ENCODE measurements at regions not wholly inside any gene's neighbourhood (a gene's known extent, or its start where the extent isn't known, plus 50 kb on each side); places are given as distances from the start of the nearest gene placed in this dataset.

DNA sequence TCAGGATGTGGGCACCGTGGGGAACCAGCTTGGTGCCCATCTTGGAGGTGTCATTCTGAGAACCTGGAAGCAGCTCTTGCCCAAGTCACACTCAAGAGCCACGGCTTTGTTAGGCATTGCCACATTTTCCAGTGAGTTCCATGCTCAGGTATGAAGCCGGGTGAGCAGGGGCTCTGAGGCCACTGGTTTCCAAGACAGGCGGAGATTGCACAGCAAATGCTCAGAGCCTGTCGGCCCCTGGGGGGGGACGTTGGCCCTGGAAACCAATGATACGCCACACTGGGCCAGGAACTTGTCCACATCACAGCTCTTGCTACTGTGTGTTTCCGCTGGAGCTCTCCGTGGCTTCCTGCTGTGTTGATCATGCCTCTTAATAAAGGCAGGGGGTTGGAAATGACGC lies 52.5 kb upstream of the SALL3 start:
- H3K4me3 ChIP-seq, result no peak overlapping the region
- WGBS, 5 donors, result 62 to 69% (median 67%) methylated on average over 10 of the region's 10 CpGs
- DNase-seq, result no peak
- TF ChIP-seq POLR2A (IDR thresholded peaks at IDR 0.05), result no peak
- no peak for TF ChIP-seq CTCF (IDR thresholded peaks at IDR 0.05 in 8 of 11, conservative IDR thresholded peaks at IDR 0.05 in 3 of 11)
- no peak for TF ChIP-seq POLR2AphosphoS5 (IDR thresholded peaks at IDR 0.05)
- H3K9me3 ChIP-seq, result no peaks in the 10 kb centered on the region
- no peak overlapping the region for H3K27ac ChIP-seq
- H3K4me1 ChIP-seq, result no peaks in the 10 kb centered on the region
- no peaks in the 10 kb centered on the region for H3K27me3 ChIP-seq (replicated peaks in 1 of 7)
- no peaks in the 10 kb centered on the region for H3K36me3 ChIP-seq
- intact Hi-C loops (cut with DNase I; ENCODE audit: low total_unique reads), result no loop called here

- H3K9me3 ChIP-seq, result no peaks in the 10 kb centered on the region
- H3K4me3 ChIP-seq, result no peak overlapping the region
- intact Hi-C loops (cut with DNase I; ENCODE audit: low total_unique reads), result no loop called here
- WGBS, 5 donors, result 87 to 92% (median 88%) methylated on average over 11 of the region's 11 CpGs
- no peaks in the 10 kb centered on the region for H3K4me1 ChIP-seq
- TF ChIP-seq POLR2A (IDR thresholded peaks at IDR 0.05), result no peak
- TF ChIP-seq POLR2AphosphoS5 (IDR thresholded peaks at IDR 0.05), result no peak
- no peak for TF ChIP-seq CTCF (IDR thresholded peaks at IDR 0.05 in 8 of 11, conservative IDR thresholded peaks at IDR 0.05 in 3 of 11)
- DNase-seq, result no peak
- H3K27ac ChIP-seq, result no peak overlapping the region
- no peaks in the 10 kb centered on the region for H3K27me3 ChIP-seq (replicated peaks in 1 of 7)
- H3K36me3 ChIP-seq, result no peaks in the 10 kb centered on the region
These were observed 52.0 kb upstream of the SALL3 start for GRCh38 chr18:78927616-78928015.

DNA sequence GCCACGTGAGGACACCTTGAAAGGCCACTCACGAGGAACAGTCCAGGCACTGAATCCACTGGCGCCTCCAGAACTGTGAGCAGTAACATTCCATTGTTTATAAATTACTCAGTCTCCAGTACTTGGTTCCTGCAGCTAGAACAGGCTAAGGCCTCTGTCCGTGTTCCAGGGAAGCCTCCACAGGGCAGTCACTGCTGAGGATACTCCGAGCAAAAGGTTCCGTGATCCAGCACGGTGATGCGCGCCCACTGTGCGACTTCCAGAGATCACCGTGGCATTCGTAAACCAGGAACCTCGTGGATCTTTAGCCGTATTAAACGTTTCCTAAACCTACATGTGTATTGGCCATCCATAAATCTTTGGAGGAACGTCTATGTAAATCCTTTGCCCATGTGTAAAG lies 51.5 kb upstream of the SALL3 start:
- no peak for DNase-seq
- no peaks in the 10 kb centered on the region for H3K9me3 ChIP-seq
- no peak overlapping the region for H3K4me3 ChIP-seq
- WGBS, 5 donors, result 89 to 93% (median 92%) methylated on average over 16 of the region's 16 CpGs
- H3K27me3 ChIP-seq (replicated peaks in 1 of 7), result no peaks in the 10 kb centered on the region
- H3K36me3 ChIP-seq, result no peaks in the 10 kb centered on the region
- TF ChIP-seq CTCF (IDR thresholded peaks at IDR 0.05 in 8 of 11, conservative IDR thresholded peaks at IDR 0.05 in 3 of 11), result no peak
- no peak for TF ChIP-seq POLR2AphosphoS5 (IDR thresholded peaks at IDR 0.05)
- no peak for TF ChIP-seq POLR2A (IDR thresholded peaks at IDR 0.05)
- intact Hi-C loops (cut with DNase I; ENCODE audit: low total_unique reads), result no loop called here
- no peak overlapping the region for H3K27ac ChIP-seq
- no peaks in the 10 kb centered on the region for H3K4me1 ChIP-seq

DNA sequence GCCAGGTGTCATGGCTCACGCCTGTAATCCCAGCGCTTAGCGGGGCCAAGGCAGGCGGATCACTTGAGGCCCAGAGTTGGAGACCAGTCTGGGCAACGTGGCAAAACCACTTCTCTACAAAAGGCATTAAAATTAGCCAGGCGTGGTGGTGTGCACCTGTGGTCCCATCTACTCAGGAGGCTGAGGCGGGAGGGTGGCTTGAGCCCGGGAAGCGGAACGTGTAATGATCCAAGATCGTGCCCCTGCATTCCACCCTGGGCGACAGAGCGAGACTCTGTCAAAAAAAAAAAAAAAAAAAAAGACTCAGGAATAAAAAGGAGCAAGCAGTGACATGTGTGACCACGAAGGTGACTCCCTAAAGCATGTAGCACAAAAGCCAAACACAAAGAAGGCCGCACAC lies 50.1 kb upstream of the SALL3 start:
- H3K27me3 ChIP-seq (replicated peaks in 1 of 7), result no peaks in the 10 kb centered on the region
- no peaks in the 10 kb centered on the region for H3K4me1 ChIP-seq
- H3K4me3 ChIP-seq, result no peak overlapping the region
- intact Hi-C loops (cut with DNase I; ENCODE audit: low total_unique reads), result no loop called here
- no peaks in the 10 kb centered on the region for H3K9me3 ChIP-seq
- no peak overlapping the region for H3K27ac ChIP-seq
- TF ChIP-seq CTCF (IDR thresholded peaks at IDR 0.05 in 8 of 11, conservative IDR thresholded peaks at IDR 0.05 in 3 of 11) (no peak), POLR2AphosphoS5 (IDR thresholded peaks at IDR 0.05) (no peak), POLR2A (IDR thresholded peaks at IDR 0.05) (no peak)
- no peak for DNase-seq
- H3K36me3 ChIP-seq, result no peaks in the 10 kb centered on the region
- WGBS, 5 donors, result 88 to 89% (median 89%) methylated on average over 14 to 15 of the region's 15 CpGs

Small RNA genes lying in the stretch of these regions (small RNA-seq; reads per million reads assigned to genes)
- gene RF00019 (0 reads per million in 4 donors), gene RF00402 (0 reads per million in 4 donors), gene RNA5SP461 (0 reads per million in 4 donors), gene RNU6-655P (0 reads per million in 4 donors)

Data from spleen (tissue), 11 donors.